Nephron progenitor cell (in vitro differentiated cells): ENCODE measurements at regions not wholly inside any gene's neighbourhood (a gene's known extent, or its start where the extent isn't known, plus 50 kb on each side); places are given as distances from the start of the nearest gene placed in this dataset.

ENCODE experiments used
- DNase-seq: peaks from one replicate; pipeline ENCODE4 v3.0.0; 2021
- H3K27ac Mint-ChIP-seq: 2 replicates; pipeline ENCODE4 v1.8.0; 2021; ENCODE audit warnings: mild to moderate bottlenecking, moderate library complexity, mixed read lengths
- H3K27me3 Mint-ChIP-seq: 2 replicates; pipeline ENCODE4 v1.8.0; 2021; ENCODE audit warnings: mild to moderate bottlenecking, low read depth, mixed read lengths; ENCODE audit not compliant: poor library complexity
- H3K36me3 Mint-ChIP-seq: 2 replicates; pipeline ENCODE4 v1.8.0; 2021; ENCODE audit warnings: low read depth, mixed read lengths
- H3K4me1 Mint-ChIP-seq: 2 replicates; pipeline ENCODE4 v1.8.0; 2021; ENCODE audit warnings: mixed read lengths
- H3K4me3 Mint-ChIP-seq: 2 replicates; pipeline ENCODE4 v1.8.0; 2021; ENCODE audit warnings: mild to moderate bottlenecking, moderate library complexity, mixed read lengths
- H3K9me3 Mint-ChIP-seq: 2 replicates; pipeline ENCODE4 v1.8.0; 2021; ENCODE audit warnings: mild to moderate bottlenecking, moderate library complexity, mixed read lengths
- TF ChIP-seq, protein P1 (sequence below): fragments of 200-600 bp; sonication (generic); IDR thresholded peaks from 2 replicates; pipeline ENCODE4 v1.5.0; 2021; ENCODE audit warnings: antibody characterized with exemption

- H3K9me3 Mint-ChIP-seq = peaks cover 7% of the 10 kb centered on the region
- DNase-seq = no peak
- H3K4me1 Mint-ChIP-seq = no peaks in the 10 kb centered on the region
- no peak overlapping the region for H3K27ac Mint-ChIP-seq
- no peaks in the 10 kb centered on the region for H3K36me3 Mint-ChIP-seq
- no peak overlapping the region for H3K4me3 Mint-ChIP-seq
- no peaks in the 10 kb centered on the region for H3K27me3 Mint-ChIP-seq
- TF ChIP-seq, protein P1, sequence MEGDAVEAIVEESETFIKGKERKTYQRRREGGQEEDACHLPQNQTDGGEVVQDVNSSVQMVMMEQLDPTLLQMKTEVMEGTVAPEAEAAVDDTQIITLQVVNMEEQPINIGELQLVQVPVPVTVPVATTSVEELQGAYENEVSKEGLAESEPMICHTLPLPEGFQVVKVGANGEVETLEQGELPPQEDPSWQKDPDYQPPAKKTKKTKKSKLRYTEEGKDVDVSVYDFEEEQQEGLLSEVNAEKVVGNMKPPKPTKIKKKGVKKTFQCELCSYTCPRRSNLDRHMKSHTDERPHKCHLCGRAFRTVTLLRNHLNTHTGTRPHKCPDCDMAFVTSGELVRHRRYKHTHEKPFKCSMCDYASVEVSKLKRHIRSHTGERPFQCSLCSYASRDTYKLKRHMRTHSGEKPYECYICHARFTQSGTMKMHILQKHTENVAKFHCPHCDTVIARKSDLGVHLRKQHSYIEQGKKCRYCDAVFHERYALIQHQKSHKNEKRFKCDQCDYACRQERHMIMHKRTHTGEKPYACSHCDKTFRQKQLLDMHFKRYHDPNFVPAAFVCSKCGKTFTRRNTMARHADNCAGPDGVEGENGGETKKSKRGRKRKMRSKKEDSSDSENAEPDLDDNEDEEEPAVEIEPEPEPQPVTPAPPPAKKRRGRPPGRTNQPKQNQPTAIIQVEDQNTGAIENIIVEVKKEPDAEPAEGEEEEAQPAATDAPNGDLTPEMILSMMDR = no peak
Measured at GRCh38 chr1:60196026-60196425, 122.5 kb upstream of the C1orf87 start.

DNA sequence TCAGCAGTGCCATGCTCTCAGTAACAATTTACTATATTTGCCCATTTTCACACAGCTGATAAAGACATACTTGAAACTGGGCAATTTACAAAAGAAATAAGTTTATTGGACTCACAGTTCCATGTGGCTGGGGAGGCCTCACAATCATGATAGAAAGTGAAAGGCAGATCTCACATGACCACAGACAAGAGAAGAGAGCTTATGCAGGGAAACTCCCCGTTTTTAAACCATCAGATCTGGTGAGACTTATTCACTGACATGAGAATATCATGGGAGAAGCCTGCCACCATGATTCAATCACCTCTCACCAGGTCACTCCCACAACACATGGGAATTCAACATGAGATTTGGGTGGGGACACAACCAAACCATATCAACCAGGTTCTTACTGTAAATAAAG, 112.1 kb upstream of the C1orf87 start:
- no peak overlapping the region for H3K4me3 Mint-ChIP-seq
- H3K4me1 Mint-ChIP-seq = no peaks in the 10 kb centered on the region
- peaks cover 8% of the 10 kb centered on the region for H3K27me3 Mint-ChIP-seq
- TF ChIP-seq, protein P1 = no peak
- H3K9me3 Mint-ChIP-seq = peaks cover 58% of the 10 kb centered on the region
- no peak overlapping the region for H3K27ac Mint-ChIP-seq
- no peak for DNase-seq
- H3K36me3 Mint-ChIP-seq = peaks cover 7% of the 10 kb centered on the region

DNA sequence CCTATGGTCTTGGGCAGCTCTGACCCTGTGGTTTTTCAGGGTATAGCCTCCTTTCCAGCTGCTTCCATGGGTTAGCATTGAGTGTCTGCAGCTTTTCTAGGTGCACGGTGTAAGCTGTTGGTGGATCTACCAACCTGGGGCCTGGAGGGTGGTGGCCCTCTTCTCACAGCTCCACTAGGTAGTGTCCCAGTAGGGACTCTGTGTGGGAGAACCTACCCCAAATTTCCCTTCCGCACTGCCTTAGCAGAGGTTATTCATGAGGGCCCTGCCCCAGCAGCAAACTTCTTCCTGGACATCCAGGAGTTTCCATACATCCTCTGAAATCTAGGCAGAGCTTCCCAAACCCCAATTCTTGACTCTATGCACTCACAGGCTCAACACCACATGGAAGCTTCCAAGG, 111.0 kb upstream of the C1orf87 start:
- Mint-ChIP-seq H3K27ac (no peak overlapping the region), H3K4me1 (no peaks in the 10 kb centered on the region), H3K4me3 (no peak overlapping the region), H3K27me3 (peaks cover 8% of the 10 kb centered on the region), H3K36me3 (peaks cover 7% of the 10 kb centered on the region), H3K9me3 (peaks cover 55% of the 10 kb centered on the region)
- TF ChIP-seq, protein P1 = no peak
- no peak for DNase-seq

- TF ChIP-seq, protein P1 = no peak
- Mint-ChIP-seq H3K4me3 (no peak overlapping the region), H3K27ac (no peak overlapping the region), H3K4me1 (no peaks in the 10 kb centered on the region), H3K27me3 (peaks cover 7% of the 10 kb centered on the region), H3K9me3 (no peaks in the 10 kb centered on the region), H3K36me3 (no peaks in the 10 kb centered on the region)
- no peak for DNase-seq
Measured at GRCh38 chr1:60173729-60174505, 100.3 kb upstream of the C1orf87 start.

GRCh38 chr1:60173006-60173405, 99.4 kb upstream of the C1orf87 start:
- H3K27ac Mint-ChIP-seq = no peak overlapping the region
- TF ChIP-seq, protein P1 = no peak
- no peak overlapping the region for H3K4me3 Mint-ChIP-seq

GRCh38 chr1:60171801-60172200, 98.2 kb upstream of the C1orf87 start:
- H3K4me3 Mint-ChIP-seq = no peak overlapping the region
- no peaks in the 10 kb centered on the region for H3K36me3 Mint-ChIP-seq
- H3K4me1 Mint-ChIP-seq = no peaks in the 10 kb centered on the region
- TF ChIP-seq, protein P1 = no peak
- no peaks in the 10 kb centered on the region for H3K9me3 Mint-ChIP-seq
- H3K27ac Mint-ChIP-seq = no peak overlapping the region
- peaks cover 7% of the 10 kb centered on the region for H3K27me3 Mint-ChIP-seq
- no peak for DNase-seq

More at GRCh38 chr1:60173006-60173405, 99.4 kb upstream of the C1orf87 start:
- Mint-ChIP-seq H3K27me3 (peaks cover 7% of the 10 kb centered on the region), H3K9me3 (no peaks in the 10 kb centered on the region), H3K36me3 (no peaks in the 10 kb centered on the region), H3K4me1 (no peaks in the 10 kb centered on the region)
- DNase-seq = no peak
